ENCODE measurements at regions not wholly inside any gene's neighbourhood (a gene's known extent, or its start where the extent isn't known, plus 50 kb on each side); places are given as distances from the start of the nearest gene placed in this dataset.

GRCh38 chr9:31302620-31303418 is 1081.6 kb upstream of the ACO1 start:
- H3K4me3 ChIP-seq: no peak overlapping the region
- 48 to 63% methylated on average over 4 of the region's 4 CpGs for WGBS, 2 donors
- H3K36me3 ChIP-seq: no peaks in the 10 kb centered on the region
- no peaks in the 10 kb centered on the region for H3K27me3 ChIP-seq
- intact Hi-C loops (cut with DNase I): no loop called here
- H3K4me1 ChIP-seq: no peaks in the 10 kb centered on the region
- H3K27ac ChIP-seq: no peak overlapping the region
- no peaks in the 10 kb centered on the region for H3K9me3 ChIP-seq
- DNase-seq: no peak
- TF ChIP-seq CTCF (IDR thresholded peaks at IDR 0.05) (no peak), POLR2A (IDR thresholded peaks at IDR 0.05) (no peak)

- no peaks in the 10 kb centered on the region for H3K27me3 ChIP-seq
- TF ChIP-seq POLR2A (IDR thresholded peaks at IDR 0.05) (no peak), CTCF (IDR thresholded peaks at IDR 0.05) (no peak)
- WGBS, 2 donors: 15 to 16% methylated on average over 3 of the region's 3 CpGs
- no peaks in the 10 kb centered on the region for H3K9me3 ChIP-seq
- no peaks in the 10 kb centered on the region for H3K36me3 ChIP-seq
- intact Hi-C loops (cut with DNase I): no loop called here
- no peak for DNase-seq
- H3K4me1 ChIP-seq: no peaks in the 10 kb centered on the region
- H3K4me3 ChIP-seq: no peak overlapping the region
- H3K27ac ChIP-seq: no peak overlapping the region
These were observed 1079.9 kb upstream of the ACO1 start for GRCh38 chr9:31304576-31304975.

GRCh38 chr9:31314241-31314640 is 1070.2 kb upstream of the ACO1 start:
- H3K4me3 ChIP-seq: no peak overlapping the region
- no peaks in the 10 kb centered on the region for H3K27me3 ChIP-seq
- intact Hi-C loops (cut with DNase I): no loop called here
- H3K27ac ChIP-seq: no peak overlapping the region
- TF ChIP-seq POLR2A (IDR thresholded peaks at IDR 0.05) (no peak), CTCF (IDR thresholded peaks at IDR 0.05) (no peak)
- 50 to 59% methylated on average over 1 of the region's 1 CpG for WGBS, 2 donors
- H3K4me1 ChIP-seq: no peaks in the 10 kb centered on the region
- H3K36me3 ChIP-seq: no peaks in the 10 kb centered on the region
- no peak for DNase-seq
- H3K9me3 ChIP-seq: no peaks in the 10 kb centered on the region

- intact Hi-C loops (cut with DNase I): no loop called here
- TF ChIP-seq POLR2A (IDR thresholded peaks at IDR 0.05) (no peak), CTCF (IDR thresholded peaks at IDR 0.05) (no peak)
- WGBS, 2 donors: 83 to 90% methylated on average over 6 to 7 of the region's 9 CpGs
- no peak for DNase-seq
- no peaks in the 10 kb centered on the region for H3K4me1 ChIP-seq
- no peaks in the 10 kb centered on the region for H3K36me3 ChIP-seq
- no peak overlapping the region for H3K27ac ChIP-seq
- H3K27me3 ChIP-seq: no peaks in the 10 kb centered on the region
- no peak overlapping the region for H3K4me3 ChIP-seq
- H3K9me3 ChIP-seq: no peaks in the 10 kb centered on the region
These were observed 1063.9 kb upstream of the ACO1 start for GRCh38 chr9:31320494-31320893.

GRCh38 chr9:31321256-31321655 is 1063.2 kb upstream of the ACO1 start:
- DNase-seq: no peak
- WGBS, 2 donors: 60% methylated on average over 1 of the region's 6 CpGs; no CpG with 5 or more reads in 1 of the 2 donors
- Histone ChIP-seq H3K4me1 (no peaks in the 10 kb centered on the region), H3K27me3 (no peaks in the 10 kb centered on the region), H3K36me3 (no peaks in the 10 kb centered on the region), H3K27ac (no peak overlapping the region), H3K4me3 (no peak overlapping the region), H3K9me3 (no peaks in the 10 kb centered on the region)
- TF ChIP-seq CTCF (IDR thresholded peaks at IDR 0.05) (no peak), POLR2A (IDR thresholded peaks at IDR 0.05) (no peak)
- intact Hi-C loops (cut with DNase I): no loop called here
